Astrocyte (in vitro differentiated cells and primary cell): ENCODE measurements at regions not wholly inside any gene's neighbourhood (a gene's known extent, or its start where the extent isn't known, plus 50 kb on each side); places are given as distances from the start of the nearest gene placed in this dataset.

Experiments used
- DNase-seq: peaks from one replicate; pipeline ENCODE4 v3.0.0-alpha.2; 2010; ENCODE audit warnings: low read depth
- FAIRE-seq: peaks from 2 replicates; lab custom pipeline; 2011; peaks lifted over from hg19 to GRCh38; lab: Jason Lieb, UNC
- H2AFZ ChIP-seq: 2 replicates; pipeline ENCODE4 v1.6.0; 2012; ENCODE audit warnings: low read depth, low read length, inconsistent platforms
- H3K27ac ChIP-seq: 2 replicates; pipeline ENCODE4 v1.5.1; 2011; ENCODE audit warnings: low read depth, low read length, inconsistent platforms
- H3K27me3 ChIP-seq: 2 replicates; pipeline ENCODE4 v1.6.0; 2011; ENCODE audit warnings: low read length, inconsistent platforms; ENCODE audit not compliant: insufficient read depth
- H3K36me3 ChIP-seq: 2 replicates; pipeline ENCODE4 v1.5.1; 2011; ENCODE audit warnings: low read length, inconsistent platforms; ENCODE audit not compliant: insufficient read depth
- H3K4me1 ChIP-seq: 2 replicates; pipeline ENCODE4 v1.5.1; 2011; ENCODE audit warnings: low read length, inconsistent platforms; ENCODE audit not compliant: insufficient read depth
- H3K4me2 ChIP-seq: 2 replicates; pipeline ENCODE4 v1.6.0; 2012; ENCODE audit warnings: low read length, inconsistent platforms
- H3K4me3 ChIP-seq: 2 replicates; pipeline ENCODE4 v1.5.1; 2011; ENCODE audit warnings: low read depth, mild to moderate bottlenecking, low read length, inconsistent platforms; ENCODE audit not compliant: insufficient read depth
- H3K79me2 ChIP-seq: 2 replicates; pipeline ENCODE4 v1.6.0; 2012; ENCODE audit warnings: mild to moderate bottlenecking, low read length, inconsistent platforms; ENCODE audit not compliant: insufficient read depth
- H3K9ac ChIP-seq: 2 replicates; pipeline ENCODE4 v1.6.0; 2012; ENCODE audit warnings: mild to moderate bottlenecking, low read length, inconsistent platforms
- H3K9me3 ChIP-seq: 2 replicates; pipeline ENCODE4 v1.5.1; 2012; ENCODE audit warnings: low read depth, mild to moderate bottlenecking, low read length, inconsistent platforms; ENCODE audit not compliant: insufficient read depth
- H4K20me1 ChIP-seq: 2 replicates; pipeline ENCODE4 v1.6.0; 2012; ENCODE audit warnings: low read length, inconsistent platforms; ENCODE audit not compliant: insufficient read depth
- H3K27ac Mint-ChIP-seq: one replicate; pipeline ENCODE4 v1.8.0; 2021; ENCODE audit warnings: mild to moderate bottlenecking, mixed read lengths; ENCODE audit not compliant: unreplicated experiment
- H3K27me3 Mint-ChIP-seq: one replicate; pipeline ENCODE4 v1.8.0; 2021; ENCODE audit warnings: low read depth, mixed read lengths; ENCODE audit not compliant: unreplicated experiment
- H3K36me3 Mint-ChIP-seq: one replicate; pipeline ENCODE4 v1.8.0; 2021; ENCODE audit warnings: low read depth, mixed read lengths; ENCODE audit not compliant: unreplicated experiment
- H3K4me1 Mint-ChIP-seq: one replicate; pipeline ENCODE4 v1.8.0; 2021; ENCODE audit warnings: low read depth, mixed read lengths; ENCODE audit not compliant: unreplicated experiment
- H3K4me3 Mint-ChIP-seq: one replicate; pipeline ENCODE4 v1.8.0; 2021; ENCODE audit warnings: mild to moderate bottlenecking, moderate library complexity, mixed read lengths; ENCODE audit not compliant: unreplicated experiment
- H3K9me3 Mint-ChIP-seq: one replicate; pipeline ENCODE4 v1.8.0; 2021; ENCODE audit warnings: mild to moderate bottlenecking, mixed read lengths; ENCODE audit not compliant: unreplicated experiment
- EZH2 ChIP-seq: IDR thresholded peaks from 2 replicates; pipeline ENCODE4 v1.6.1; 2012; ENCODE audit warnings: mild to moderate bottlenecking, low read length, inconsistent platforms; ENCODE audit not compliant: insufficient read depth
- TF ChIP-seq, protein P1 (sequence below): IDR thresholded peaks from 2 replicates; pipeline ENCODE4 v1.5.1; 2011; ENCODE audit warnings: low read depth, mild to moderate bottlenecking, inconsistent platforms, low read length, moderate library complexity; ENCODE audit not compliant: insufficient read depth

DNA sequence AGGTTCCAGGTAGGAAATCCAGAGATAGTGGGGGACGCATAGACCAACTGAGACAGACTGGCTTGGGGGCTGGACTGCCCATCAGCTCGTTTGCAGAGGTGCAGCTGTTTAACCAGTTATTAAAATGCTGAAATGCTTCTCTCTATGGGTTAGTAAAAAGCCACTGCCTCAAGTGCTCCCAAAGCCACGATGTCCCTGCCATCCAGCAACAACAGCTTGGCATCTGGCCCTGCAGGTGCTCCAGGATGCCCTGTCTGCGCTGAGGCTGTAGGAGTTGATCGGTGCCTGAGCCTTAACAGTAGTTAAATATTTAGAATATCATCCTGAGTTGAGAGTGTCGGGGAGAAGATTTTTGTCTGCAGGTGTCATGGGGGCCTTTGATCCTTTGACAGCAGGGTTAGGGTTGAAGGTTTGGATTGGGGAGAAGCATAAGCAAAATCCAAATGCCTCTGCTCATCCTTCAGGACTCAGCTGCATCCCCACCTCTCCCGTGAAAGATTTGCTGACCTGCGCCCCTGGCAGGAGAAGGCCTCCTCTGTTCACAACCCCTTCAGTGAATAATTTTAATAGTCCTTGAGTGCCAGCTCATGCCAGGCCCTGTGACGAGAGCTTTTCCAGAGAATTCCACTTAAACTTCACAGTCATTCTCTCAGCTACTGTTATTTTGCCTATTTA, 127.3 kb upstream of the PWP1 start:
- H3K27ac Mint-ChIP-seq = no peak overlapping the region
- H3K27ac ChIP-seq = no peak overlapping the region
- H4K20me1 ChIP-seq = no peaks in the 10 kb centered on the region
- peaks cover 2% of the 10 kb centered on the region for H3K4me1 Mint-ChIP-seq
- DNase-seq (no peak), FAIRE-seq (no peak)
- H3K36me3 Mint-ChIP-seq = no peaks in the 10 kb centered on the region
- H2AFZ ChIP-seq = no peak overlapping the region
- H3K9me3 ChIP-seq = no peaks in the 10 kb centered on the region
- TF ChIP-seq EZH2 = no peak
- TF ChIP-seq, protein P1, sequence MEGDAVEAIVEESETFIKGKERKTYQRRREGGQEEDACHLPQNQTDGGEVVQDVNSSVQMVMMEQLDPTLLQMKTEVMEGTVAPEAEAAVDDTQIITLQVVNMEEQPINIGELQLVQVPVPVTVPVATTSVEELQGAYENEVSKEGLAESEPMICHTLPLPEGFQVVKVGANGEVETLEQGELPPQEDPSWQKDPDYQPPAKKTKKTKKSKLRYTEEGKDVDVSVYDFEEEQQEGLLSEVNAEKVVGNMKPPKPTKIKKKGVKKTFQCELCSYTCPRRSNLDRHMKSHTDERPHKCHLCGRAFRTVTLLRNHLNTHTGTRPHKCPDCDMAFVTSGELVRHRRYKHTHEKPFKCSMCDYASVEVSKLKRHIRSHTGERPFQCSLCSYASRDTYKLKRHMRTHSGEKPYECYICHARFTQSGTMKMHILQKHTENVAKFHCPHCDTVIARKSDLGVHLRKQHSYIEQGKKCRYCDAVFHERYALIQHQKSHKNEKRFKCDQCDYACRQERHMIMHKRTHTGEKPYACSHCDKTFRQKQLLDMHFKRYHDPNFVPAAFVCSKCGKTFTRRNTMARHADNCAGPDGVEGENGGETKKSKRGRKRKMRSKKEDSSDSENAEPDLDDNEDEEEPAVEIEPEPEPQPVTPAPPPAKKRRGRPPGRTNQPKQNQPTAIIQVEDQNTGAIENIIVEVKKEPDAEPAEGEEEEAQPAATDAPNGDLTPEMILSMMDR = no peak
- peaks cover 2% of the 10 kb centered on the region for H3K27me3 Mint-ChIP-seq
- H3K79me2 ChIP-seq = no peaks in the 10 kb centered on the region
- no peak overlapping the region for H3K4me3 Mint-ChIP-seq
- no peak overlapping the region for H3K9ac ChIP-seq
- no peaks in the 10 kb centered on the region for H3K27me3 ChIP-seq
- no peaks in the 10 kb centered on the region for H3K9me3 Mint-ChIP-seq
- H3K4me2 ChIP-seq = no peak overlapping the region
- no peaks in the 10 kb centered on the region for H3K4me1 ChIP-seq
- no peaks in the 10 kb centered on the region for H3K36me3 ChIP-seq
- H3K4me3 ChIP-seq = no peak overlapping the region

DNA sequence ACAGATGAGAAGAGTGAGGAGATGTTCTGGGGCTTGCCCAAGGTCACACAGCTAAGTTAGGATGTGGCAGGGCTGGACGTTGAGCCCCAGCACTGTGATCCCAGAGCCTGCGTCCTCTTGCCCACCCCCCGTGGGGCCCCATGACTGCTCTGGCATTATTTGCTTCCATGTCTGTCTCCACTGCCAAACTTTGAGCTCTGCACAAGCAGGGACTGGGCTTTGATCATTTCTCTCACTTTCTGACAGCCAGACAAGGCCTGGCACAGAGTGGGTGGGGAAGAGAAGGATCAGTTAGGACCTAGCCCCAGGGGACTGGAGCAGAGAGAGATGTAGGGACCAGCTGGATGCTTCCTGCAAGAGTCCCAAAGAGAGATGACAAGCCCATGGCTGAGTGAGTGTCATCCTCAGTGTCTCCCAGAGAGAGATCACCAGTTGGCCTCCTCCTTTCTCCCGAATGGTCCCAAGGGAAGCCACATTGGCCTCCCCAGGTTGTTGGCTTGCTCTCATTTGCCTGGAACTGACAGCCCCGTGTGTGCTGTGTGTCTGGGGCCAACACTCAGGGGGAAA, 126.7 kb upstream of the PWP1 start:
- TF ChIP-seq, protein P1 = no peak
- TF ChIP-seq EZH2 = no peak
- Histone ChIP-seq H3K79me2 (no peaks in the 10 kb centered on the region), H3K27ac (no peak overlapping the region), H3K4me2 (no peak overlapping the region), H4K20me1 (no peaks in the 10 kb centered on the region), H3K9ac (no peak overlapping the region), H3K27me3 (no peaks in the 10 kb centered on the region), H3K36me3 (no peaks in the 10 kb centered on the region), H2AFZ (no peak overlapping the region), H3K4me3 (no peak overlapping the region), H3K9me3 (no peaks in the 10 kb centered on the region), H3K4me1 (no peaks in the 10 kb centered on the region)
- H3K27ac Mint-ChIP-seq = no peak overlapping the region
- no peak for FAIRE-seq
- no peak for DNase-seq
- no peaks in the 10 kb centered on the region for H3K27me3 Mint-ChIP-seq
- H3K9me3 Mint-ChIP-seq = no peaks in the 10 kb centered on the region
- no peak overlapping the region for H3K4me3 Mint-ChIP-seq
- no peaks in the 10 kb centered on the region for H3K36me3 Mint-ChIP-seq
- H3K4me1 Mint-ChIP-seq = peaks cover 2% of the 10 kb centered on the region
